PC-9 (cell line): ENCODE measurements at regions not wholly inside any gene's neighbourhood (a gene's known extent, or its start where the extent isn't known, plus 50 kb on each side); places are given as distances from the start of the nearest gene placed in this dataset.

Experiments used
- BruUV-seq: library from RNA; stranded (reverse); fragments of 400-500 nt; replicated peaks from 2 replicates; lab custom pipeline; 2021; lab: Mats Ljungman, UMichigan
- CTCF ChIA-PET: fragments of 300-600 bp; sonication (Branson Sonifier 250); formaldehyde crosslinking; loops from one replicate; lab custom pipeline; 2022; ENCODE audit warnings: antibody characterized with exemption; lab: Charles Lee
- POLR2A ChIA-PET: fragments of 300-600 bp; sonication (Branson Sonifier 250); formaldehyde crosslinking; loops from one replicate; lab custom pipeline; 2022; ENCODE audit warnings: antibody characterized with exemption; ENCODE audit not compliant: unreplicated experiment; lab: Charles Lee
- DNase-seq, 2 experiments: peaks; one replicate each; pipeline versions ENCODE4 v3.0.0 to v3.0.0-alpha.2; 2015 to 2022; ENCODE audit warnings: mixed read lengths in 1 of 2
- H2AFZ ChIP-seq: fragments of 200-600 bp; sonication (generic); 2 replicates; pipeline ENCODE4 v1.8.1; 2017; ENCODE audit warnings: antibody characterized with exemption
- H3F3A ChIP-seq: fragments of 200-600 bp; sonication (generic); 2 replicates; pipeline ENCODE4 v1.8.1; 2017; ENCODE audit warnings: antibody characterized with exemption, mild to moderate bottlenecking, low read depth; ENCODE audit not compliant: insufficient read depth
- H3K27ac ChIP-seq: fragments of 200-600 bp; sonication (generic); 2 replicates; pipeline ENCODE4 v1.6.1; 2016; ENCODE audit warnings: mixed run types
- H3K27me3 ChIP-seq: fragments of 200-600 bp; sonication (generic); 2 replicates; pipeline ENCODE4 v1.6.1; 2016; ENCODE audit warnings: low read depth, mixed run types; ENCODE audit not compliant: insufficient read depth
- H3K36me3 ChIP-seq: fragments of 200-600 bp; sonication (generic); 2 replicates; pipeline ENCODE4 v1.6.1; 2016; ENCODE audit warnings: low read depth, mixed run types
- H3K4me1 ChIP-seq: fragments of 200-600 bp; sonication (generic); replicated peaks from 2 replicates; pipeline ENCODE4 v1.6.1; 2016; ENCODE audit warnings: mixed run types; ENCODE audit not compliant: insufficient read depth
- H3K4me2 ChIP-seq: fragments of 200-600 bp; sonication (generic); 2 replicates; pipeline ENCODE4 v1.6.1; 2017; ENCODE audit warnings: mixed run types
- H3K4me3 ChIP-seq: fragments of 200-600 bp; sonication (generic); 2 replicates; pipeline ENCODE4 v1.6.1; 2016; ENCODE audit warnings: mixed run types
- H3K79me2 ChIP-seq: fragments of 200-600 bp; sonication (generic); 2 replicates; pipeline ENCODE4 v1.6.1; 2017; ENCODE audit warnings: low read depth, mixed run types
- H3K9me2 ChIP-seq: fragments of 200-600 bp; sonication (generic); 2 replicates; pipeline ENCODE4 v1.8.1; 2017; ENCODE audit warnings: mild to moderate bottlenecking; ENCODE audit not compliant: insufficient read depth
- H3K9me3 ChIP-seq: fragments of 200-600 bp; sonication (generic); 2 replicates; pipeline ENCODE4 v1.8.1; 2016; ENCODE audit warnings: low read depth; ENCODE audit not compliant: insufficient read depth
- H4K20me1 ChIP-seq: fragments of 200-600 bp; sonication (generic); 2 replicates; pipeline ENCODE4 v1.8.1; 2017; ENCODE audit not compliant: insufficient read depth
- CTCF ChIP-seq: fragments of 200-600 bp; sonication (generic); conservative IDR thresholded peaks from 2 replicates; pipeline ENCODE4 v1.6.1; 2017; ENCODE audit warnings: mixed run types, antibody characterized with exemption, mild to moderate bottlenecking, moderate library complexity
- EZH2 ChIP-seq: fragments of 200-600 bp; sonication (generic); IDR thresholded peaks from 2 replicates; pipeline ENCODE4 v1.8.0; 2017; ENCODE audit warnings: antibody characterized with exemption, low read depth
- intact Hi-C: fragments of 100-400 bp; cut with micrococcal nuclease; formaldehyde crosslinking; loops from one replicate; pipeline ENCODE4 v1.10.0; 2022; ENCODE audit not compliant: unreplicated experiment

GRCh38 chr1:198933515-198934222 lies 294.8 kb downstream of the PTPRC start:
- Histone ChIP-seq H3K79me2 (no peaks in the 10 kb centered on the region), H3K4me1 (peaks cover 21% of the 10 kb centered on the region), H3F3A (no peaks in the 10 kb centered on the region), H3K9me3 (no peaks in the 10 kb centered on the region), H3K4me2 (peak overlapping the region; percentile 66; the same call in 1 of the 2 replicates), H3K4me3 (no peak overlapping the region), H3K36me3 (no peaks in the 10 kb centered on the region), H4K20me1 (no peaks in the 10 kb centered on the region), H2AFZ (no peak overlapping the region), H3K27ac (no peak overlapping the region), H3K9me2 (no peaks in the 10 kb centered on the region), H3K27me3 (no peaks in the 10 kb centered on the region)
- TF ChIP-seq CTCF (no peak), EZH2 (no peak)
- BruUV-seq, result no TSS peak
- intact Hi-C loops, result no loop called here
- POLR2A ChIA-PET, result interaction anchor here (0.6 kb wide), 1 partner anchor 90 kb away, joined by 6 read pairs; no protein-coding TSS in a partner anchor
- CTCF ChIA-PET, result no interaction called here
- no peak for DNase-seq

- H3K4me3 ChIP-seq, result peak overlapping the region; percentile 50; the same call in 1 of the 2 replicates
- no peaks in the 10 kb centered on the region for H4K20me1 ChIP-seq
- H3K4me2 ChIP-seq, result peak overlapping the region; percentile 66
- peak overlapping the region; percentile 45 for H2AFZ ChIP-seq
- H3K36me3 ChIP-seq, result no peaks in the 10 kb centered on the region
- no peaks in the 10 kb centered on the region for H3F3A ChIP-seq
- H3K9me2 ChIP-seq, result no peaks in the 10 kb centered on the region
- peak overlapping the region; percentile 17; the same call in 1 of the 2 replicates for H3K27ac ChIP-seq
- no peaks in the 10 kb centered on the region for H3K27me3 ChIP-seq
- TF ChIP-seq EZH2 (no peak), CTCF (no peak)
- H3K79me2 ChIP-seq, result no peaks in the 10 kb centered on the region
- CTCF ChIA-PET, result no interaction called here
- intact Hi-C loops, result no loop called here
- peaks cover 21% of the 10 kb centered on the region for H3K4me1 ChIP-seq
- POLR2A ChIA-PET, result no interaction called here
- no TSS peak for BruUV-seq
- no peak for DNase-seq
- H3K9me3 ChIP-seq, result no peaks in the 10 kb centered on the region
These were observed 295.6 kb downstream of the PTPRC start for GRCh38 chr1:198934426-198934825.

- TF ChIP-seq EZH2 (no peak), CTCF (no peak)
- H3K9me3 ChIP-seq, result no peaks in the 10 kb centered on the region
- no peaks in the 10 kb centered on the region for H3F3A ChIP-seq
- peak overlapping the region; percentile 45 for H2AFZ ChIP-seq
- POLR2A ChIA-PET, result no interaction called here
- CTCF ChIA-PET, result no interaction called here
- no TSS peak for BruUV-seq
- peaks cover 21% of the 10 kb centered on the region for H3K4me1 ChIP-seq
- DNase-seq, result peak; percentile 18 to 37
- H3K4me2 ChIP-seq, result peak overlapping the region; percentile 66
- no peaks in the 10 kb centered on the region for H3K36me3 ChIP-seq
- no peaks in the 10 kb centered on the region for H3K9me2 ChIP-seq
- H3K27ac ChIP-seq, result peak overlapping the region; percentile 17; the same call in 1 of the 2 replicates
- peak overlapping the region; percentile 50; the same call in 1 of the 2 replicates for H3K4me3 ChIP-seq
- H3K79me2 ChIP-seq, result no peaks in the 10 kb centered on the region
- H4K20me1 ChIP-seq, result no peaks in the 10 kb centered on the region
- intact Hi-C loops, result loop anchor here (1.0 to 5.0 kb wide), 2 partner anchors 337 to 617 kb away; no protein-coding TSS in a partner anchor
- no peaks in the 10 kb centered on the region for H3K27me3 ChIP-seq
These were observed 296.1 kb downstream of the PTPRC start for GRCh38 chr1:198934901-198935305.
